Esophagus muscularis mucosa (tissue), 3 donors: ENCODE measurements at regions not wholly inside any gene's neighbourhood (a gene's known extent, or its start where the extent isn't known, plus 50 kb on each side); places are given as distances from the start of the nearest gene placed in this dataset.

Experiments
- CTCF ChIP-seq, 3 experiments: fragments of 200-600 bp in 2 of 3; fragments of 450-650 bp in 1 of 3; sonication (generic) in 2 of 3; IDR thresholded peaks; one replicate each; pipeline ENCODE4 v1.5.1; 2017 to 2019; ENCODE audit warnings: antibody characterized with exemption in 3 of 3, mild to moderate bottlenecking in 2 of 3, moderate library complexity in 1 of 3
- POLR2A ChIP-seq: fragments of 450-650 bp; IDR thresholded peaks from one replicate; pipeline ENCODE4 v1.6.1; 2017; ENCODE audit warnings: antibody characterized with exemption, moderate library complexity, mild to moderate bottlenecking, low read depth
- POLR2AphosphoS5 ChIP-seq, 2 donors: sonication (generic); formaldehyde crosslinking; IDR thresholded peaks; one replicate each; pipeline ENCODE4 v1.6.1; 2017; ENCODE audit warnings: antibody characterized with exemption in 2 of 2

DNA sequence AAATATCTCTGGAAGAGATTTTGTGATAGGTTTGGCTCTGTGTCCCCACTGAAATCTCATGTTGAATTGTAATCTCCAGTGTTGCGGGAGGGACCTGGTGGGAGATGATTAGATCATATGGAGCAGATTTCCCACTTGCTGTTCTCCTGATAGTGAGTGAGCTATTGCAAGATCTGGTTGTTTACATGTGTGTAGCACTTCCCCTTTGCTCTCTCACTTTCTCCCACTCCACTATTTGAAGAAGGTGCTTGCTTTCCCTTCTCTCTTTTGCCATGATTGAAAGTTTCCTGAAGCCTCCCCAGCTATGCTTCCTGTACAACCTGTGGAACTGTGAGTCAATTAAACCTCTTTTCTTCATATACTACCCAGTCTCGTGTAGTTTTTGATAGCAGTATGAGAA, 97.0 kb upstream of the FN1 start:
- TF ChIP-seq CTCF (IDR thresholded peaks at IDR 0.05) (no peak), POLR2A (no peak), POLR2AphosphoS5 (IDR thresholded peaks at IDR 0.05) (no peak)
